ENCODE measurements at regions not wholly inside any gene's neighbourhood (a gene's known extent, or its start where the extent isn't known, plus 50 kb on each side); places are given as distances from the start of the nearest gene placed in this dataset.

DNA sequence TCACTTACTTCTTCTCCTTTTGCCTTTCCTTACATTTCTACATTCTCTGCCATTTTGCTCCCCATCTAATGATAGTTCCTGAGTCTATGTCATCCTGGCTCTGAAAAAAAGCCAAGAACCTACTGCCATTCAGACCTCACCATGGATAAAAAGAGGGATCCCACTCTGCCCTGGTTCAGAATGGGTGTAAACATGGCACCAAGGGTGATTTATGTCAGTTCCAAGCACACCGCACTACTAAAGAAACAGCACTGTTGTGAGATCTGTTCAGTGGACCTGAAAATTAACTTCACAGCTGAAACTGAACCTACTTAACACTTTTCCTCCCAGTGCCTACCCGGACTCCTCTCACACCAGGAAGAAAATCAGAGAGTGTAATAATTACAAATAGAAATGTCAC, 72.3 kb upstream of the NTPCR start:
- no peak for DNase-seq (ENCODE audit: low spot score)
- TF ChIP-seq, protein P1, sequence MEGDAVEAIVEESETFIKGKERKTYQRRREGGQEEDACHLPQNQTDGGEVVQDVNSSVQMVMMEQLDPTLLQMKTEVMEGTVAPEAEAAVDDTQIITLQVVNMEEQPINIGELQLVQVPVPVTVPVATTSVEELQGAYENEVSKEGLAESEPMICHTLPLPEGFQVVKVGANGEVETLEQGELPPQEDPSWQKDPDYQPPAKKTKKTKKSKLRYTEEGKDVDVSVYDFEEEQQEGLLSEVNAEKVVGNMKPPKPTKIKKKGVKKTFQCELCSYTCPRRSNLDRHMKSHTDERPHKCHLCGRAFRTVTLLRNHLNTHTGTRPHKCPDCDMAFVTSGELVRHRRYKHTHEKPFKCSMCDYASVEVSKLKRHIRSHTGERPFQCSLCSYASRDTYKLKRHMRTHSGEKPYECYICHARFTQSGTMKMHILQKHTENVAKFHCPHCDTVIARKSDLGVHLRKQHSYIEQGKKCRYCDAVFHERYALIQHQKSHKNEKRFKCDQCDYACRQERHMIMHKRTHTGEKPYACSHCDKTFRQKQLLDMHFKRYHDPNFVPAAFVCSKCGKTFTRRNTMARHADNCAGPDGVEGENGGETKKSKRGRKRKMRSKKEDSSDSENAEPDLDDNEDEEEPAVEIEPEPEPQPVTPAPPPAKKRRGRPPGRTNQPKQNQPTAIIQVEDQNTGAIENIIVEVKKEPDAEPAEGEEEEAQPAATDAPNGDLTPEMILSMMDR (IDR thresholded peaks at IDR 0.05) = no peak
- ATAC-seq (ENCODE audit: low FRiP score) = no peak

DNA sequence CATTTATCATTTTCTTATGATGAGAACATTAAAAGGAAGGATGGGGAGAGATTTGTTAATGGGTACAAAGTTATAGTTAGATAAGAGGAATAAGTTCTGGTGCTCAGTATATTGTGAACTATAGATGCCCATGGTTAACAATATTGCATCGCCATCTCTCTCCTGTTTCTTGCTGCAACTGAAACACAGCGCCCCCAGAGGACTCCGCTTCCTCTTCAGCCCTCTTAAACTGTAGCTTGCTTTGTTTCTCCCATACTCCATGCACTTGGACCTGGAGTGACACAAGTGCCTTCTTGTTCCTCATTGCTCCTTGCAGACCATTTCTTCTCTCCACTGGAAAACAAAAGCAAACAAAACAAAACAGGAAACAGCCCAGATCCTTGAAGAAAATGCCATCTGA, 70.1 kb upstream of the NTPCR start:
- DNase-seq (ENCODE audit: low spot score) = no peak
- ATAC-seq (ENCODE audit: low FRiP score) = no peak
- TF ChIP-seq, protein P1 (IDR thresholded peaks at IDR 0.05) = no peak

DNA sequence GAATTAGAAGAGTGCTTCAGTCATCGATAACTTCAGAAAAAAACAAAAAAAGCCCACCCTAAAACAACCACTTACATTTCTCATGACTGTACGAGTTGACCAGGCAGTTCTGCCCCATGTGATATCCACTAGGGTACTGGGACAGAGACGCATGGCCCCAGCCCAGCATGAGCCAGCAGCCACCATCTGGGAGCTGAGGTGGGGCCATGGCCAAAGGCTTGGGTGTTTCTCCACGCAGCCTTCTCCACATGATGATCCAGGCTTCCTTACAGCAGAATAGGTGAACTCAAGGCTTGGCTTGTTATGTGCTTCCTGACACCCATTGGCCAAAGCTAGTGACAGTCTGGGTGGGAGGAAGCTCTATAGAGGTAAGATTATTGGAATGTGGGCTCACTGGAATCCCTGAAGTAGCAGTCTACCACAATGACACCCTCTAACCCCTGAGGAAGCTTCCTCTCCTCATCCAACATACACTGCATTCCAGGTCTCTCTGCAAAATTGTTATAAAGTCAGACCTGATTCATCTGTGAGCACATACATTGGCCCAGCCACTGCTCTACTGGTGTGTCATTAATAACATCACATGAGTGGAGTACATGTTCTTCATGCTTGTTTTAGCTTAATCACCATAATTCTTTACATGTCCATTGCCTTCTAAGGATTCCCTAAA, 66.3 kb upstream of the NTPCR start:
- ATAC-seq (ENCODE audit: low FRiP score) = no peak
- no peak for DNase-seq (ENCODE audit: low spot score)
- TF ChIP-seq, protein P1 (IDR thresholded peaks at IDR 0.05) = no peak

DNA sequence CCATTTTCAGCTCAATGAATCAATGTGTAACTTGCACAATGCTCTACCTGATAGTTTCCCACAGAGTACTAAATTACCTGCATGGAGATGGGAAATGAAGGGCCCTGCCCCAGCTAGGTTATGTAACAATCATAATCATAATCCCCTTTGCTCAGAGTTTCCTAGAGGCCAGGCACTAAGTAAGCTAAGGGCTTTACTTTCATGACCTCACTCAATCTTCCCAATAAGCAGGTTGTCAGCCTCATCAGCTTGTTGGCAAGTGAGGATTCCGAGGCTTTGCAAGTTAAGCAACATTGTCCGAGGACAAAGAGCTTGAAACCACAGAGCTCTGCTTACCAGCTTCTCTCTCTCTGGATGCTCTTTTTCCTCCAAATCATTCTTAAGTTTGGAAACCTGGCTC, 64.1 kb upstream of the NTPCR start:
- TF ChIP-seq, protein P1 (IDR thresholded peaks at IDR 0.05) = no peak
- no peak for DNase-seq (ENCODE audit: low spot score)
- no peak for ATAC-seq (ENCODE audit: low FRiP score)

DNA sequence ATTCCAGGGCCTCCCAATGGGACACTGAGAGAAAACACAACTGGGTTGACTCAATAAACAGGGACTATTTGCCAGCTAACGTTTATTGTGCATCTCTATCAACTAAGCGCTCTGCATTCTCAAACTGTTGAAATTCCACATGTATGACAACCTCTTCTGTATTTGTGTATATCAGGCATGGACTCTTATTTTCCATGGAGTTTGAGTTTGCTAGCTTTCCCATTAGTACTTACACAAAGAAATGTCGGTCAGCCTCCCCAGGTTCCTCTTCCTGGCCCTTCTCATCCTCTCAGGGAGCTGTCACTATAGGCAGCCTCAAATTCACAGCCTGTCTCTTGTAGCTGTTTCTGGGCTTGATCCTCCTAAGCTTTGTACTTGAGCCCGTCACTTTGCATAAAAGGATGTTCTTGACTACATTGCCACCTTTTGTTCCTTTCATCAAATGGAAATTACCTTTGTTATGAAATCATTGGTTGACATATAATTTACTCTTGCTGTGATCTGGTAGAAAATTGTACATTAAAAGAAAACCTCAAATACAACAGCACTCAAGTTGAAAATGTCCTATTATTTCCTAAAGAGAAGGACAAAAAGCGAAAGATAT, 60.0 kb upstream of the NTPCR start:
- TF ChIP-seq, protein P1 (IDR thresholded peaks at IDR 0.05) = no peak
- ATAC-seq (ENCODE audit: low FRiP score) (no peak), DNase-seq (ENCODE audit: low spot score) (no peak)

DNA sequence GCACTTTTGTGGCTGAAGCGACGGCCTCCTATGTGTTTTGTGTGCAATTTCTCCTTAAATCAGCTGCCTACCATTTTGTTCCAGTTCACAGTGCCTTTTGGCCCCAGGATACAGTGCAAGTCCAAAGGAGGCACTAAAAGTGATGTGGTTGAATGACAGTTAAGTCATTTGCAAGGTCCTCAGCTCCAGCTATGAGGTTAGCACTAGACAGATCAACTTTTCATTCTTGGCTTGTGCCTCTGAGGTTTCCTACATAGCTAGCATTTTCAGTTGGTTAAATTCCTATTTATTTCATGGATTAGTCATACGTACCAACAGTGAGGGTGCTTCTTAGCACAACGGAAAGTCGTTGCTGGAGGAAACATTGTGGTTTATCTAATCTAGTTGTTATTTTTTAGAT, 59.3 kb upstream of the NTPCR start:
- TF ChIP-seq, protein P1 (IDR thresholded peaks at IDR 0.05) = no peak
- DNase-seq (ENCODE audit: low spot score) (no peak), ATAC-seq (ENCODE audit: low FRiP score) (no peak)

DNA sequence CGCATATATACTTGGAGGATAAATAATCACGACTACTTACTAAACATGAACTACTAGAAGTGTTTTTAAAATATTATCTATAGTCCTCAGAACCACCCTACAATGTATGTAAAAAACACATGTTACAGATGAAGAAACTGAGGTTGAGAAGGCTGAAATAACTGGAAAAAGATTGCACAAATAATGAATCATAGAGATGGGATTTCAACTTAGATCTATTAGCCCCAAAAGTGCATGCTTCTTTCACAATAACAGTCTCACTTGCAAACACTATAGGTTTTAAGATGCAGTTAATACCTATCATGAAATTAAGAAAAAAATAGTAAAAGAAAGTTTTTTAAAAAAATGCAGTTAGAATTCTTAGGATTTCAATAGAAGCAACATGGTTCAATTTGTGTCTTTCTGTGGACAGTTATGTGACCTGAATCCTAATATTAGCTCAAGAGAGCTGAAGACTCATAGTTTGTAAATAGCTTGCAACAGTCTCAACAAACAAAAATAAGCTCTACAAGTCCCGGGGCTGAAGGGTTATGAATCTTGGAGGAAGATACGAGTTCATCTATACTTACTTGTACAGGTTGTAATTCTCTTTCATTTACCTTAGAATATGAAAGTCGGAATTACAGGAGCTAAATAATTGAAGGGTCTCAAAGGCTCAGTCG, 58.6 kb upstream of the NTPCR start:
- no peak for DNase-seq (ENCODE audit: low spot score)
- no peak for ATAC-seq (ENCODE audit: low FRiP score)
- TF ChIP-seq, protein P1 (IDR thresholded peaks at IDR 0.05) = no peak
